Neural crest cell (in vitro differentiated cells): ENCODE measurements at regions not wholly inside any gene's neighbourhood (a gene's known extent, or its start where the extent isn't known, plus 50 kb on each side); places are given as distances from the start of the nearest gene placed in this dataset.

Experiments
- DNase-seq: peaks from one replicate; pipeline ENCODE4 v3.0.0; 2021; ENCODE audit warnings: low read depth, mixed read lengths, low spot score
- H3K27ac Mint-ChIP-seq: one replicate; pipeline ENCODE4 v1.8.0; 2021; ENCODE audit warnings: mild to moderate bottlenecking, mixed read lengths; ENCODE audit not compliant: unreplicated experiment
- H3K27me3 Mint-ChIP-seq: 2 replicates; pipeline ENCODE4 v1.8.0; 2021; ENCODE audit warnings: low read depth, mild to moderate bottlenecking, mixed read lengths
- H3K36me3 Mint-ChIP-seq: 2 replicates; pipeline ENCODE4 v1.8.0; 2021; ENCODE audit warnings: low read depth, mild to moderate bottlenecking, mixed read lengths
- H3K4me1 Mint-ChIP-seq: 2 replicates; pipeline ENCODE4 v1.8.0; 2021; ENCODE audit warnings: mixed read lengths
- H3K4me3 Mint-ChIP-seq: one replicate; pipeline ENCODE4 v1.8.0; 2021; ENCODE audit warnings: mild to moderate bottlenecking, mixed read lengths
- H3K9me3 Mint-ChIP-seq: 2 replicates; pipeline ENCODE4 v1.8.0; 2021; ENCODE audit warnings: mixed read lengths
- TF ChIP-seq, protein P1 (sequence below): fragments of 200-600 bp; sonication (generic); conservative IDR thresholded peaks from 2 replicates; pipeline ENCODE4 v1.5.0; 2021; ENCODE audit warnings: antibody characterized with exemption, mild to moderate bottlenecking

DNA sequence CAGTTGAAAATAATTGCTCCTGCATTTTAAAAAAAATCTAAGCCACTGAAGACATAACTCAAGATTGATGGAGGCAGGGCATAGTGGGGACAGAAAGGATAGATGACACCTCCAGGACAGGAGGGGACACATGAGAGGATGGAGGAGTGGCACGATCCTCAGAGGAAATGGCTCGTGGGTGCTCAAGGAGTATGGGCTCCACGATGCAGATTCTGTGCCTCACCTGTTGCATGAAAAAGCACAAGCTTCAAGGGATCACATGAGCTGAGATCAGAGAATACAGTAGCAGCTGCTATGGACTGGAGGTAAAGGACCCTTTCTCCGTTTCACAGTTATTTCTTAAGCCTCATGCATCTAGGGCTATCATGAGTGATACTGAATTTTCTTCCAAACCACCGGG is 69.7 kb upstream of the KL start:
- peaks cover 2% of the 10 kb centered on the region for H3K36me3 Mint-ChIP-seq
- TF ChIP-seq, protein P1, sequence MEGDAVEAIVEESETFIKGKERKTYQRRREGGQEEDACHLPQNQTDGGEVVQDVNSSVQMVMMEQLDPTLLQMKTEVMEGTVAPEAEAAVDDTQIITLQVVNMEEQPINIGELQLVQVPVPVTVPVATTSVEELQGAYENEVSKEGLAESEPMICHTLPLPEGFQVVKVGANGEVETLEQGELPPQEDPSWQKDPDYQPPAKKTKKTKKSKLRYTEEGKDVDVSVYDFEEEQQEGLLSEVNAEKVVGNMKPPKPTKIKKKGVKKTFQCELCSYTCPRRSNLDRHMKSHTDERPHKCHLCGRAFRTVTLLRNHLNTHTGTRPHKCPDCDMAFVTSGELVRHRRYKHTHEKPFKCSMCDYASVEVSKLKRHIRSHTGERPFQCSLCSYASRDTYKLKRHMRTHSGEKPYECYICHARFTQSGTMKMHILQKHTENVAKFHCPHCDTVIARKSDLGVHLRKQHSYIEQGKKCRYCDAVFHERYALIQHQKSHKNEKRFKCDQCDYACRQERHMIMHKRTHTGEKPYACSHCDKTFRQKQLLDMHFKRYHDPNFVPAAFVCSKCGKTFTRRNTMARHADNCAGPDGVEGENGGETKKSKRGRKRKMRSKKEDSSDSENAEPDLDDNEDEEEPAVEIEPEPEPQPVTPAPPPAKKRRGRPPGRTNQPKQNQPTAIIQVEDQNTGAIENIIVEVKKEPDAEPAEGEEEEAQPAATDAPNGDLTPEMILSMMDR, result no peak
- no peak overlapping the region for H3K27ac Mint-ChIP-seq
- no peaks in the 10 kb centered on the region for H3K4me1 Mint-ChIP-seq
- DNase-seq, result no peak
- H3K27me3 Mint-ChIP-seq, result no peaks in the 10 kb centered on the region
- no peak overlapping the region for H3K4me3 Mint-ChIP-seq
- peaks cover 10% of the 10 kb centered on the region for H3K9me3 Mint-ChIP-seq

DNA sequence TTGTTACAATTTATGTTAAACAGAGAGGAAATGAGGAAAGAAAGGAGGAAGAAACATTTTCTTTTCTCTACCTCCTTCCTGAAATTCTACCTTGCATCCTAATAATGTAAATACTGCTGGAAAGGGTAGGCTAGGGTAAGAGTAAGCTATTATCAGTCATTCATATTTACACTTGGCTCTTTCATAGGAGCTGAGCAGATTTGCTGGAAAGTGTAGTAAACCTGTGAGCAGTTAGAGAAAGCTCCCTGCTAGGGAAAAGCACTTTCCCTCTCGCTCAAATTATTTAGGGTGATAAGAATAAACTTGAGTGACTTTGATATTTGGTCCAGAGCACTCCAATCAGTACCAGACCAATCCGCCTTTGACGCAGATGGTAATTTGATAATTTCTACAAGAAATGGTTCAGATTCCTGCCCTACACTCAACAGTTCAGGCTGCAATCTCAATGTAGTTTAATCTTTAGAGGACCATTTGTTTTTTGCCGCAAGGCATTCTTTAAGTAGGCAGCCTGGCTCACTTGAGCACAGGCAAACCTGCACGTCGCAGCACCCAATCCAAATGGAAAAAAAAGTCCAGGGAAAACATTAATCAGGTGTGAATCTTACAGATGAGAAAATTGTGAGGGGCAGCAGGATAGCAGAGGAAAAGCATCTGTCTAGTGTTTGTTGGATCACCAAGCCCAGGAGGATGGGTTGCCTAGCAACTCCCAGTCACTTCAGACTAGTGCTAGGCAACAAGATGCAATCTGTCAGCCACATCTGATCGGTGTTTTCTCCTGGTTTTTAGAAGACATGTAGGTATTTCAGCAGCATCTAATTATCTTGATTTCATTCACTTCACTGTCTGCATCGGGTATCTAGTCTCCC is 68.6 kb upstream of the KL start:
- H3K27ac Mint-ChIP-seq, result no peak overlapping the region

DNA sequence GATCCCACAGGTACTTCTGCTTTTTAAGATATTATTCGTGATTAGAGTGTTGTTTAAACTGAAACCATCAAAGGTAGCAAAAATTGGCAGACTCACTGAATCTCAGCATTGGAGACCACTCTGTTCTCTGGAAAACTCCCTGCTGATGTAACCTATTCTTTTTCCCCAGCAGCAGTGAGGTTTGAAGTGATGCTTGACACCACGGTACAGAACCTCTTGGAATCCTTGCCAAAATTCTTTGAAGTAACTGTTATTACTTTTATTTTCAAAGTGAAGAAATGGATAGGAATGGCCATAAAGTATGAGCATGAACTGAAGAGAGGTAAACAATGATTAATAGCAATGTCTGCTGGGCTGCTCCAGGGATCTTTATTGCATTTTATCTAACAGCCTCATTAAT is 66.4 kb upstream of the KL start:
- Mint-ChIP-seq H3K27ac (no peak overlapping the region), H3K4me3 (no peak overlapping the region), H3K36me3 (peaks cover 2% of the 10 kb centered on the region), H3K4me1 (no peaks in the 10 kb centered on the region), H3K27me3 (no peaks in the 10 kb centered on the region), H3K9me3 (peaks cover 7% of the 10 kb centered on the region)
- TF ChIP-seq, protein P1, result no peak
- no peak for DNase-seq

More for the DNA sequence above, 68.6 kb upstream of the KL start:
- Mint-ChIP-seq H3K36me3 (peaks cover 2% of the 10 kb centered on the region), H3K4me3 (no peak overlapping the region), H3K27me3 (no peaks in the 10 kb centered on the region), H3K4me1 (no peaks in the 10 kb centered on the region), H3K9me3 (peaks cover 10% of the 10 kb centered on the region)
- DNase-seq, result no peak
- TF ChIP-seq, protein P1, result no peak

DNA sequence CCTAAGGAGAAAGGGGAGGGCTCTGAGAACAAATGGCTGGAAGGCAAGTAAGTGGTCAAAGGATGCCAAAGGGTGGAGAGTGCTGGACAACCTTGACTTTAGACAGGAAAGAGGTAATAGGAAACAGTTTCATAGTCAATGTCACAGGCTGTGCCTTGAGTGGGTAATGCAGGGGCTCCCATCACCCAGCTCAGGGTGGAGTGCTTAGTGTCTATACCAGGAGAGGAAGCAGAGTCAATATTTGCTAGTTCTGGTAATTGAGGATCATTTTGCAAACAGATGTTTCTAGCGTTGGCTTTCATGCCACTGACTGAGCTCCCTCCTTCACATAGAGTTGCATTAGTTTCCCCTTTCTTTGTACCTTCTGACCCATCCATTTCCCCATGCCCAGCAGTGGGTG is 64.6 kb upstream of the KL start:
- no peak overlapping the region for H3K27ac Mint-ChIP-seq
- no peak for DNase-seq
- H3K27me3 Mint-ChIP-seq, result no peaks in the 10 kb centered on the region
- no peaks in the 10 kb centered on the region for H3K36me3 Mint-ChIP-seq
- TF ChIP-seq, protein P1, result no peak
- no peaks in the 10 kb centered on the region for H3K9me3 Mint-ChIP-seq
- H3K4me1 Mint-ChIP-seq, result no peaks in the 10 kb centered on the region
- H3K4me3 Mint-ChIP-seq, result no peak overlapping the region

DNA sequence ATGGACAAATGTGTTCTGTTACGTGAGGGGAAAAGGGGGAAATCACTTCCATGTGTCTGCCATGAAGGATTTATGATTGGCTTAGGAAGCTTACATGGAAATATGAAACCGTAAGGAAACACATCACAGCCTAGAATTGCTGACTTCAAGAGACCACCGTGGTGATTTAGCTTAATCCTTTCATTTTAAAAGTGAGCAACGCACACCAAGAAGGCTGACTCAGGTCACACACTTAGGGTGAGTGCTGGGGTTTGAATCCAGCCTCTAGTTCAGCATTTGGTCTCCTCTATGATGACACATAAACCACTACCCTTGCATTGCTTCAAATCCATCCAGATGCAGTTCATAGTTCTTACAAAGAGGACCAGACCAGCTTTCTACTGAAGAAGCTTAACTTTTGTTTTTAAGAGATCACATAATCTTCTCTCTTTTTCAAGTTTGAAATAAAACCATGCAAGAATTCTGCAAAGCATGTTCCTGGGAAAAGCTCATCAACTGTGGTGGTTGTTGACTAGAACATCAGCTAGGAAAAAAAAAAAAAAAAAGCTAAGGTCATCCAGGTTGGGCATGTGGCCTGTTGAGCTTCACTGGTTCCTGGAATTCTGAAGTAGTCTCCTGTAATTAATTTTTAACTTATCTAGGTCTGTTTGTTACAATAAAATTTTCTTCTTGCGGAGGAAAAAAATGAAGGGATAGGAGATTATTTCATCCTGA is 60.2 kb upstream of the KL start:
- DNase-seq, result no peak
- Mint-ChIP-seq H3K9me3 (peaks cover 3% of the 10 kb centered on the region), H3K36me3 (no peaks in the 10 kb centered on the region), H3K27me3 (no peaks in the 10 kb centered on the region), H3K27ac (no peak overlapping the region), H3K4me3 (no peak overlapping the region), H3K4me1 (no peaks in the 10 kb centered on the region)
- TF ChIP-seq, protein P1, result no peak
